RWPE2 (cell line): ENCODE measurements at regions not wholly inside any gene's neighbourhood (a gene's known extent, or its start where the extent isn't known, plus 50 kb on each side); places are given as distances from the start of the nearest gene placed in this dataset.

Source experiments
- ATAC-seq: fragments of 200-7000 bp; cut with Tn5 transposase; 3 replicates; pipeline ENCODE4 v1.9.1; 2021; ENCODE audit warnings: low read depth
- DNase-seq: peaks from one replicate; pipeline ENCODE4 v3.0.0-alpha.2; 2020; ENCODE audit warnings: low spot score
- H3K27ac ChIP-seq: fragments of 450-650 bp; 2 replicates; pipeline ENCODE4 v1.5.1; 2017; ENCODE audit warnings: mild to moderate bottlenecking; ENCODE audit not compliant: poor library complexity, severe bottlenecking
- H3K27me3 ChIP-seq: fragments of 250-450 bp; sonication (Bioruptor Pico); 2 replicates; pipeline ENCODE4 v1.5.1; 2021; ENCODE audit warnings: mild to moderate bottlenecking, moderate library complexity; ENCODE audit not compliant: insufficient read depth, poor library complexity, severe bottlenecking
- H3K36me3 ChIP-seq: fragments of 250-450 bp; sonication (Bioruptor Pico); 2 replicates; pipeline ENCODE4 v1.5.1; 2020; ENCODE audit warnings: low read depth, mild to moderate bottlenecking, moderate library complexity
- H3K4me1 ChIP-seq: fragments of 250-450 bp; sonication (Bioruptor Pico); 2 replicates; pipeline ENCODE4 v1.5.1; 2021; ENCODE audit warnings: mild to moderate bottlenecking, moderate library complexity; ENCODE audit not compliant: insufficient read depth, poor library complexity, severe bottlenecking
- H3K4me3 ChIP-seq: fragments of 250-450 bp; sonication (Bioruptor Pico); 2 replicates; pipeline ENCODE4 v1.5.1; 2021; ENCODE audit warnings: mild to moderate bottlenecking, moderate library complexity; ENCODE audit not compliant: severe bottlenecking
- H3K9me3 ChIP-seq: fragments of 250-450 bp; sonication (Bioruptor Pico); 2 replicates; pipeline ENCODE4 v1.5.1; 2021; ENCODE audit warnings: mild to moderate bottlenecking, moderate library complexity; ENCODE audit not compliant: severe bottlenecking
- TF ChIP-seq, protein P1 (sequence below): fragments of 450-650 bp; IDR thresholded peaks from one replicate; pipeline ENCODE4 v1.5.1; 2017; ENCODE audit warnings: mild to moderate bottlenecking, moderate library complexity; ENCODE audit not compliant: poor library complexity, severe bottlenecking

GRCh38 chr10:117694190-117694589 is 151.6 kb downstream of the EMX2 start:
- no peaks in the 10 kb centered on the region for H3K4me1 ChIP-seq
- TF ChIP-seq, protein P1, sequence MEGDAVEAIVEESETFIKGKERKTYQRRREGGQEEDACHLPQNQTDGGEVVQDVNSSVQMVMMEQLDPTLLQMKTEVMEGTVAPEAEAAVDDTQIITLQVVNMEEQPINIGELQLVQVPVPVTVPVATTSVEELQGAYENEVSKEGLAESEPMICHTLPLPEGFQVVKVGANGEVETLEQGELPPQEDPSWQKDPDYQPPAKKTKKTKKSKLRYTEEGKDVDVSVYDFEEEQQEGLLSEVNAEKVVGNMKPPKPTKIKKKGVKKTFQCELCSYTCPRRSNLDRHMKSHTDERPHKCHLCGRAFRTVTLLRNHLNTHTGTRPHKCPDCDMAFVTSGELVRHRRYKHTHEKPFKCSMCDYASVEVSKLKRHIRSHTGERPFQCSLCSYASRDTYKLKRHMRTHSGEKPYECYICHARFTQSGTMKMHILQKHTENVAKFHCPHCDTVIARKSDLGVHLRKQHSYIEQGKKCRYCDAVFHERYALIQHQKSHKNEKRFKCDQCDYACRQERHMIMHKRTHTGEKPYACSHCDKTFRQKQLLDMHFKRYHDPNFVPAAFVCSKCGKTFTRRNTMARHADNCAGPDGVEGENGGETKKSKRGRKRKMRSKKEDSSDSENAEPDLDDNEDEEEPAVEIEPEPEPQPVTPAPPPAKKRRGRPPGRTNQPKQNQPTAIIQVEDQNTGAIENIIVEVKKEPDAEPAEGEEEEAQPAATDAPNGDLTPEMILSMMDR: no peak

DNA sequence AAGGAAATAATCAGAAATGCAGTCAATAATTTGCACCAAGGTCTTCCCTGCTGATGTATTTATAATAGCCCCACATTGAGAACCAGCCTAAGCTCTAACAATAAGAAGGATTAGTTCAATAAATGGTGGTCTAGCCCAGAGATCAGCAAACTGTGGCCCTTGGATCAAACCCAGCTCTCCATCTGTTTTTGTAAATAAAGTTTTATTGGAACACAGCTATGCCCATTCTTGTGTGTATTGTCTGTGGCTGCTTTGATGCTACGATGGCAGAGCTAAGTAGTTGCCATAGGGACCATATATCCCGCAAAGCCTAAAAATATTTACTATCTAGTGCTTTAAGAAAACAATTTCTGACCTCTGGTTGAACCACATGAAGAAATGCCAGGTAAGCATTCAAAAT is 154.9 kb downstream of the EMX2 start:
- no peaks in the 10 kb centered on the region for H3K36me3 ChIP-seq
- ATAC-seq (no peak), DNase-seq (no peak)
- no peaks in the 10 kb centered on the region for H3K4me1 ChIP-seq
- no peak overlapping the region for H3K27ac ChIP-seq
- TF ChIP-seq, protein P1: no peak
- H3K9me3 ChIP-seq: no peaks in the 10 kb centered on the region
- no peak overlapping the region for H3K4me3 ChIP-seq
- H3K27me3 ChIP-seq: no peaks in the 10 kb centered on the region

More at GRCh38 chr10:117694190-117694589, 151.6 kb downstream of the EMX2 start:
- Histone ChIP-seq H3K27ac (no peak overlapping the region), H3K4me3 (no peak overlapping the region), H3K36me3 (no peaks in the 10 kb centered on the region), H3K27me3 (no peaks in the 10 kb centered on the region), H3K9me3 (no peaks in the 10 kb centered on the region)
- ATAC-seq (no peak), DNase-seq (no peak)

- Histone ChIP-seq H3K27me3 (no peaks in the 10 kb centered on the region), H3K36me3 (no peaks in the 10 kb centered on the region), H3K4me3 (no peak overlapping the region), H3K4me1 (no peaks in the 10 kb centered on the region), H3K27ac (no peak overlapping the region), H3K9me3 (no peaks in the 10 kb centered on the region)
- ATAC-seq: no peak
- DNase-seq: no peak
- TF ChIP-seq, protein P1: no peak
These were observed 156.3 kb downstream of the EMX2 start for GRCh38 chr10:117698809-117699208.

DNA sequence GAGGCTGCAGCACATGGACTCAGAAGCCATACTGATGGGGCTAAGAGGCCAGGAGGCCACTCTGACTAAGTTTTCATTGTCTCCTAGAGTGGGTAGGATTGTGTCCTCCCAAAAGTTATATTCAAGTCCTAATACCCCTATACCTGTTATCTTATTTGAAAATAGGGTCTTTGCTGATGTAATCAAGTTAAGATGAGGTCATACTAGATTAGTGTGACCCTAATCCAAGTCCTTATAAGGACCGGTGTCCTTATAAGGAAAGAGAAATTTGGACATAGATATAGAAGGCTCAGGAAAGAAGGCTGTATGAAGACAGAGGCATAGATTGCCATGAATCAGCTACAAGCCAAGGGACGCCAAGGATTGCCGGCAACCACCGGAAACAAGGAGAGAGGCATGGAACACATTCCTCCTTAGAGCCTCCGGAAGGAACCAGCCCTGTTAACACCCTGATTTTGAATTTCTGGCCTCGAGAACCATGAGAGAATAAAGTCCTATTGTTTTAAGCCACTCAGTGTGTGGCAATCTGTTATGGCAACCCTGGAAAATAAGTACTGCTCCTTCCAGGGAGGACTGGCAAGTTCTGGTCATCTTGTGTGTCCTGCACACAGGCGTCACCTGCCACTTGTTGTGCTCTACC is 157.0 kb downstream of the EMX2 start:
- Histone ChIP-seq H3K36me3 (no peaks in the 10 kb centered on the region), H3K4me3 (no peak overlapping the region), H3K27me3 (no peaks in the 10 kb centered on the region), H3K27ac (no peak overlapping the region), H3K9me3 (no peaks in the 10 kb centered on the region), H3K4me1 (no peaks in the 10 kb centered on the region)
- no peak for ATAC-seq
- TF ChIP-seq, protein P1: no peak
- no peak for DNase-seq

DNA sequence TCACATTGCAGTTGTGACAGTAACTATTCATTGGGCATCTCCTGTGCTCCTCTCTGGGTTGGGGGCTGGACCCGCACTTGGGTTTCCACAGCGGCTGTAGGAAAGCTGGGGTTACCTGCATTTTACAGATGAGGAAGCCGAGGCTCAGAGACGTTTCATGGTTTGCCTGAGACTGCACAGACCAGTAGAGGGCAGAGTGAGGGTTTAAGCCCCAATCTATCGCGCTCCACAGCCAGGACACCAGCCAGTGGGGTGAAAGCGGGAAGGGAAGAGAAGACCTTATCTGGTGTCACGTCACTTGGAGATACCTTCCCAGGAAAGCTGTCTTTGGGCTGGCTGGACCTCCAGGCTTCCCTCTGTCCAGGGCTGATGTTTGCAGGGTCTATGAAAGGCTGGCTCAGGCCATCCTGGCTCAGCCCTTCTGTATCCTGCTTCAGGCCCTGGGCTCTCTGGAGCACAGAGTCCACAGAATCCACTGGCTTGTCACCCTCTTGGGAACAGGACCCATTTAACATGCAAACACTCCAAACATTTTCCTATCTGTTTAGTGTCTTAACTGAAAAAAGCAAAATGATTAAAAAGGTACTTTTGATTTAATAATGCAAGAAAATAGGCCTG is 167.7 kb downstream of the EMX2 start:
- H3K4me1 ChIP-seq: no peaks in the 10 kb centered on the region
- no peaks in the 10 kb centered on the region for H3K27me3 ChIP-seq
- no peak overlapping the region for H3K4me3 ChIP-seq
- TF ChIP-seq, protein P1: no peak
- no peak overlapping the region for H3K27ac ChIP-seq
- no peak for ATAC-seq
- no peak for DNase-seq
- H3K9me3 ChIP-seq: no peaks in the 10 kb centered on the region
- no peaks in the 10 kb centered on the region for H3K36me3 ChIP-seq
